HG02798 (cell line): ENCODE measurements at regions not wholly inside any gene's neighbourhood (a gene's known extent, or its start where the extent isn't known, plus 50 kb on each side); places are given as distances from the start of the nearest gene placed in this dataset.
A peak's percentile ranks its signal among the peaks of the same experiment; 100 is the strongest.

Experiments
- ATAC-seq: cut with Tn5 transposase; IDR thresholded peaks from one replicate; pipeline ENCODE4 v1.9.1; 2021; ENCODE audit warnings: mild to moderate bottlenecking; ENCODE audit not compliant: unreplicated experiment, poor library complexity

DNA sequence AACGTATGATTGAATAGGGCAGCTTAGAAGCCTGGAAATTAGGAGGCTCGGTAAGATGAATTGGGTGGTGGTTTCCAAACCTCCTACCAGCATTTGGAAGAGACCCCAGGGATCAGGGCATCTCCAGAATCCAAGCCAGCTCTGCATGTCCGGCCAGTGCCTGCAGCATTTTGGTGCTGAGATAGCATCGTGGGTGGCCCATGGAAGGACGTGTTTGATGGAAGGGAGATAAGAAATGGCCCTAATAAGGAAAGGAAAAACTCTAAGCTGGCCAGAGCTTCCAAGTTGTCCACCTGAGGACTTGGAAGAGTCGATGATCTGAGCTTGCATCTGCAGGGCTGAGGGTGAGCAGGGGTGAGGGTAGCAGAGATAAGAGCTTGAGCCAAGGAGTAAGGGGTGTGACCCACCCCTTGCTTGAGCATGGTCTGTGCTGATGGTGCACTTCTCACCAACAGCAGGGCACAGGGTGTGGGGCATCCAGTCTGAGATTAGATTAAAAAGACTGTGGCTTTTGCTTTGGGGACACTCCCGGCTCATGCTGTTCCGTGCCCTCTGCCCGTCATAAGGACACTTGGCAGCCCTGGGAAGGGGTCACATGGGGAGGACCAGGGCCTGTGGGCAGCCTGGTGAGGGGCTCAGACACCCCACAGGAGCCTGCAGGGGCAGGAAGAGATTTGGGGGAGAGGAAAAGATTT is 213.2 kb downstream of the ERMARD start:
- ATAC-seq = no peak

DNA sequence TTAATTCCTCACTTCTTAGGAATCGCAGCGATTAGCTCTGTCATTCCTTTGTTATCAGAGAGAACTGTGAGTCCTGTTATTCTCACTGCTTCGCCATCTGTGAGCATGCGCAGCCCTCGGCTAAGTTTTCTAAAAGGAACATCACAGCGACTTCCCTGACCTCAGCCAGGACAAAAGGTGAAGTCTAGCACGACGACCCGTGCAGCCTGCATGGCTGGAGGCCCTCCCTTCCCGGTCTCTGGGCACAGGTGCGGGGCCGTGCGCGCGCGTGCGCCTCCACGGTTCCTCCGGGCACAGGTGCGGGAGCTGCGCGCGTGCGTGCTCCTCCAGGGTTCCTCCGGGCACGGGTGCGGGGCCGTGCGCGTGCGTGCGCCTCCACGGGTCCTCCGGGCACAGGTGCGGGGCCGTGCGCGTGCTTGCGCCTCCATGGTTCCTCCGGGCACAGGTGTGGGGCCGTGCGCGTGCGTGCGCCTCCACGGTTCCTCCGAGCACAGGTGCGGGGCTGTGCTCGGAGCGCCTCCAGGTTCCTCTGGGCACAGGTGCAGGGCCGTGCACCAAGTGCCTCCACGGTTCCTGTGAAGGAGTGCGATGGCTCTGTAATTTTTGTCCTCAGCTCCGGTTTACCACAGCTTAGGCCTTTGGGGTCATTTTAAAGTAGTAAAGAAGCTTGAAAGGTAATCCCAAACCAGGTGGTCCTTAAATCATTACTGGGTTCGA is 212.3 kb downstream of the ERMARD start:
- ATAC-seq = no peak

DNA sequence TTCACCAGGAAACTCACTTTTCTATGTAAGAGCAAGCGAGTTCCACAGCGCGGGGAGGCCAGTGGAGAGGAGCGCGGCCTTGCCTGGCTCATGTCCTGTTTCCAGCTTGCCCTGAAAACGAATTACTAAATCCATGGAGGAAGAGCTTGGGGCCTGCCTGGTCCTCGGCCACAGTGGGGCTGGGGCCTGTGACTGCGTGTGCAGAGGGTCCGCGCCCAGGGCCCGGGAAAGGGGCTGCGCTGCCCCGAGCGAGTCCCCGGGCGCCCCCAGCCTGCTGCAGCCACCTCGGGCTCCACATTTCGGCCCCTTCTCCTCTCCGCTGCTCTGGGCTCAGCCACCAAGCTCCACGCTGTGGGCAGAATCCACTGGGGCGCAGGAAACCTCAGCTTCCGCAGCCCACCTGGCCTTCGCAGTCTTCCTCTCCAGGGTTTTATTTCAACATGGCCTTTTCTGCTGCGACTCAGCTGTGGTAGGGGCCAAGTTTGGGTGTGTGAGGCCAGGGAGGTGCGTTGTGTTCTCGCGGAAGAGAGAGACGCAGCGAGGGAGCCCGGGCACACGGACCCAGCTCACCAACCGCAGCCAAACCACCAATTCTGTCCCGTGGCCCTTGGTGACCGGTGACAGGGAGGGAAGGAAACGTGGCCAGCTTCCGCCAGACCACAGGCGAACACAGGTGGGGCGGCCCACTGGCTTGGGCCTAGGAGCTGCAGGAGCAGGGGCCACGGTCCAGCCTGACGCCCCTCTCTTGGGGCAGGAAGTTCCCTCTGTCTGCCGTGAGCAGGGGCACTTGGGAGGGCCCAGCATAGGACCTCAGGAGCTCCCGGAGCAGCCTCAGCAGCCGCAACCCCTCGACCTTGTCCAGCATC is 211.4 kb downstream of the ERMARD start:
- ATAC-seq = no peak

GRCh38 chr6:169961772-169962561 is 210.5 kb downstream of the ERMARD start:
- no peak for ATAC-seq

DNA sequence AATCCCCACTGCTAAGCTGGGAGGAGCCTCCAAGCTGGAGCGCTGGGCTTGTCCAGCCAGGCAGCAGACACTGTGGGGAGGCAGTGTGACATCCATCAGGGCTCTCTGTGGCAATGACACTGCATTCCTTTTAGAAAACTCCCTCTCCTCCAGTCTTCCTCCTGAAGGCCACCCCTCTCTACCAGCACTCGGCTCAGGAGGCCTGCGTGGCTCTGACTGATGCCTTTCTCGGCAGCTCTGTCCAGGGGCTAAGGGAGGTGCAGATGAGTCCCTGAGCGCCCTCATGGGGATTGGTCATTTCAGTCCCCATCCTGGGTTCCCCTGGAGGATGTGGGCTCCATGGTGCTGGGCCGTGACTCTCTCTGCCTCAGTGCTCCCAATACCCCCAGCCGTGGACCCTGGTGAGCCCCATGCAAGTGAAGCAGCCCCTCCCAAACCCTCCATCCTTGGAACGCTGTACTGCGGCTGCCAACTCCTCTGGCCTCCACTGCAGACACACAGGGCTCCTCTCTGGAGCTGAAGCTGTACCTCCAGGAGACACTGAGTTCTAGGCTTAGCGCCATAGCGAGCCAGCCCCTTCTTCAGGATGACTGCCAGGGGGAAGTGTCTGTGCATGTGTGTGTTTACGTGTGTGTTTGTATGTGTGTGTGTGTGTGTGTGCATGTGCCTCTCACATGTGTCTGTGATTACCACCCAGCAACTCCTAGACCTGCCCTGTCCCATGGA is 209.6 kb downstream of the ERMARD start:
- no peak for ATAC-seq

- no peak for ATAC-seq
Observed at GRCh38 chr6:169960521-169960885, 209.1 kb downstream of the ERMARD start.

DNA sequence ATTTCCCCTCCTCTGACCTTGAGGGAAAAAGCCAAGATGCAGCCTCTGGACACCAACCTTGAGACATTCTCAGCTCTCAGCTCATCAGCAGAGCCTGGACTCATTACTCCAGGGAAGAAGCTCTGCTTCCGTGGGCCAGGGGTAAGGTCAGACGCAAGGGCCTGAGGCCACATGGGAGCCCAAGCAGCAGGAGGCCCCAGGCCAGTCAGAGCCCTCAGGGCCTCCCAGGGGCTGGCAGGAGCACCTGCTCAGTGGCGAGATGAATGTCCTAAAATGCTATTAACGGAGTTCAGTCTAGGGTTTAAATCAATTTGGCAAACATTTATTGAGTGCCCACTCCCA is 208.6 kb downstream of the ERMARD start:
- ATAC-seq = no peak

DNA sequence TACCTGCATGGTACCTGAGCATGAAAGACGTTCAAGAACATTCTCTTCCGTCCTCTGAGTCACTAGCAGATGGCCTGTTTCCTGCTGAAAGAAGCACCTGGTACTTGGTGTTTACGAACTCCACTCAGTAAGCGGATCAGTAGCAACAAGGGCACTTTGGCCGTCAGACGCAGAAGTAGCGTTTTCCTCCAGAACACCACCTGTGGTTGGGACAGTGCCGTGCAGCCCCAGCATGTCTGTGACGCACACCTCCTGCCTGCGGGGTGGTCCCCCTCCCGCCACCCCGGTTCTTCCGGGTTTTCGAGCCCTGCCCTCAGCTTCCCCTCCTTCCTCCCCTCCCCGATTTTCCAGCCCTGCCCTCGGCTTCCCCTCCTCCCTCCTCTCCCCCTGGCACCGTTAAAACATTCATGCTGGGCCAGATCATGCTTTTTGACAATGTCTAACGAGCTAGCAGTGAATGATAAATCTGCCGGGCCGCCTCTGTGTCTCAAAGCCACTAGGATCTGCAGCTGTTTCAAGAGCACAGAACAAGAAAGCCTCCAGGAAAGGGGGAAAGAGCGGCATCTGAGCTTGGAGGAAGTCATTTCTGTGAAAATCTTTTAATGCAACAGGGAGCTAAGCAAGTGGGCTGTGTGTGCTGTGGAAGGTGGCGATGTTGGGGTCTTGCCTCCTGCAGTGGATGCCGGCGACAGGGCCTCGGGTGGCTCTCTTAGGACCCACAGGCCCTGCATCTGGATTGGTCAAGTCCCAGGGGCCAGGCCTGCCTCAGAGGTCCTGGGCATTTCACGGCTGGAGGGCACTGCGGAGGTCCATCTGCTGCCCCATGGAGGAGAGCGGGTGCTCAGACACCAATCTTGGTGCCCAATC is 207.9 kb downstream of the ERMARD start:
- ATAC-seq = peak; percentile 71

- no peak for ATAC-seq
Observed at GRCh38 chr6:169958510-169958909, 207.1 kb downstream of the ERMARD start.

DNA sequence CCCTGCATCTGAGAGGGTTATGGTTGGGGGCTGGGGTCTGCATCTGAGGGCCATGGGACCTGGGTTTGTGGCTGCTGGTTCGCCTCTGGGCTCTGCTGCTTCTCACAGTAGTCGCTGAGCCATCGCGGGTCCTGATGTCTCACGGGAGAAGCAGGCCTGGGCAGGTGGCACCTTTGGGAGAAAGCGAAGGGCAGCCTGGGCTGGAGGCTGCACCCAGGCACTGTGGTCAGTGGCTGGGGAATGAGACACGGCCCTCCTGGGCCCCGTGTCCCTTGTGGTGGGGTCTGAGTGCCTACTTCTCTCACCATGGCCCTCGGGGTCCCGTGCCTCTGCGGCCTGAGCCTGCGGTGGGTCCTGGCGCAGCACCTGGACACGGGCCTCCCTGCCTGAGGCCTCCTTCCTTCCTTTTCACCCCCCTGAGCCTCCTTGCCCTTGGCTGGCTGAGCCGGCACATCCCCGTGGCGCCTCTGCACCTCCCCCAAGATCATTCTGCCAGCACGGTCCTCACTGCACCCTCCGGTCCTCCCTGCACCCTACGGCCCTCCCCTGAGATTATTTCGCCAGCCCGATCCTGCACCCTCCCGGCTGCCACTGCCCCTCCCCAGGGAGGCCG is 206.0 kb downstream of the ERMARD start:
- no peak for ATAC-seq

DNA sequence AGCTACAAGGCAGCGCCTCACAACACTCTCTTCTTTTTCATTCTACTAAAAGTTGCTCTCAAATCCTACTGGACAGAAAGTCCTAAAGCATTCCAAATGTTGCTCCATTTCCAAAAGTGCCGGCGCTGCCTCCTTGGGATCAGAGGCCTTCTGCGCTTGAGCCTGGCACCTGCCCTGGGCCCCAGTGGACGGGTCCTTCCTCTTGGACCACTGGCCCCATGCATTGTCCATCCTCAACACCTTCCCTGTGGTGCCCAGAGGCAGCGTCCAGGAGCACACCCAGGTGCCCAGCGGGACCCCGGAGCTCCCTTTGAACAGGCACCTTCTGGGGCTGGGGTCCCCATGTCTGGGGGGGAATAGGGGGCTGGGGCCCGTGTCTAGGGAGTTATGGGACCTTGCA is 205.2 kb downstream of the ERMARD start:
- ATAC-seq = no peak

DNA sequence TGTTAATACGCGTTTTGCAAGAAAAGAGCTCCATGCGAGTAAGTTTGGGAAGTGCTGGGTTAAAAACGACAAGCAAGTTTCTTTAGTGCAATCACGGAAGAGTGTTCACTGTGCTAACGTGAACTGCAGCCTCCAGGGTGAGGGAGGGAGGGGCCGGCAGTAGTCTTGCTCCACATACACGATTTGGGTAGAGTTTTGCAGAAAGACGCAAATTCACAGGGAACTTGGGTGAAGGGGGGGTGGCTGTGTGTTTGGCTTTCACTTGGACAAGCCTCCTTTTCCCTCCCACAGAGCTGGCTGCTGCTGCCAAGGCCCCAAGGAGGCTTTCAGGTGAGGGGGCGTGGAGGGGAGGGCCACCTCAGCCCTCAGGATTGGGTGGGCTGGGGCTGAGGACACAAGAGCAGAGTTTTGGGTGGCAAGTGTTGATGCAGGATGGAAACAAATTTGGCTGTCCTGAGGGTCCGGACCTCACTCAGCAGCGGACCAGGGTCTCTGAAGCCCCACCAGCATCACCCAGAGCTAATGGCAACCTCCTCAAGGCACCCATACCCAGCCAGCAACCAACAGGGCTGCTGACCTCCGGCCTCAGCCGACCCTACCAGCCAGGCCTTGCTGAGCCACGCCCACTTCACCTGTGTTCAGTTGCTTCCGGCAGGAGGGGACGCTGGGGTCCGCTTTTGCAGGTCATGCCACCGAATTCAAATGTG is 204.5 kb downstream of the ERMARD start:
- no peak for ATAC-seq

- no peak for ATAC-seq
Observed at GRCh38 chr6:169954977-169955376, 203.6 kb downstream of the ERMARD start.

DNA sequence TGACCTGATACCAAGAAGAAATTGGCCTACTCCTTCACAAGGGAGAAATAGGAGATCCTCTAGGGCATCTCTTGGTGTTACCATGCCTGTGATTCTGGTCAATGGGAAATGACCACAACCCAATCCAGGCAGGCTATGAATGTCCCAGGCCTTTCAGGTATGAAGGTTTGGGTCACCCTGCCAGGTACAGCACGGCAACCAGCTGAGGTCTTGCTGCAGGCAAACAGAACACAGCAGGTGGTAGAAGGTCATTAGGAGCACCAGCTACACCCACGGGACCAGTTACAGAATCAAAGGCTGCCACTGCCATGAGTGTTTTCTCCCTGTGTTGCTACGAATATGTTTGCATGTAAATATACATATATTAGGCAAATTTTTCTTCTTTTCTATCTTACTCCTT is 202.3 kb downstream of the ERMARD start:
- ATAC-seq = no peak

GRCh38 chr6:169950558-169950957 is 199.1 kb downstream of the ERMARD start:
- no peak for ATAC-seq

- no peak for ATAC-seq
Observed at GRCh38 chr6:169949511-169950097, 198.2 kb downstream of the ERMARD start.

- ATAC-seq = no peak
Observed at GRCh38 chr6:169946971-169947370, 195.5 kb downstream of the ERMARD start.

DNA sequence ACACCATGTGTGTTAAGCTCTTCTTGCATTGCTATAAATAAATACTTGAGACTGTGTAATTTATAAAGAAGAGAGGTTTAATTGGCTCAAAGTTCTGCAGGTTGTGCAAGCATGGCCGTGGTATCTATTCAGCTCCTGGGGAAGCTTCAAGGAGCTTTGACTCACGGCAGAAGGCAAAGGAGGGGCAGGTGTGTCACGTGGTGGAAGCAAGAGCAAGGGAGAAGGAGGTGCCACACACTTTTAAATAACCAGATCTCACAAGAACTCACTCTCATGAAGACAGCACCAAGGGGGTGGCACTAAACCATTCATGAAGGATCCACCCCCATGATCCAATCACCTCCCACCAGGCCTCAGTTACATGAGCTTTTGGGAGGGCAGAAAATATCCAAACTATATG is 193.7 kb downstream of the ERMARD start:
- no peak for ATAC-seq
